HTR-8/SVneo (cell line): ENCODE measurements at regions not wholly inside any gene's neighbourhood (a gene's known extent, or its start where the extent isn't known, plus 50 kb on each side); places are given as distances from the start of the nearest gene placed in this dataset.
"Not testable (repeated sequence)": the region's sequence is repeated elsewhere in the genome, so short reads cannot be mapped to it uniquely, and the experiment has no call there.

Experiments used
- DNase-seq: peaks from one replicate; pipeline ENCODE4 v3.0.0; 2011; ENCODE audit warnings: low spot score, mixed read lengths; ENCODE audit not compliant: insufficient read length
- FAIRE-seq: peaks from 2 replicates; lab custom pipeline; 2011; peaks lifted over from hg19 to GRCh38; lab: Jason Lieb, UNC

DNA sequence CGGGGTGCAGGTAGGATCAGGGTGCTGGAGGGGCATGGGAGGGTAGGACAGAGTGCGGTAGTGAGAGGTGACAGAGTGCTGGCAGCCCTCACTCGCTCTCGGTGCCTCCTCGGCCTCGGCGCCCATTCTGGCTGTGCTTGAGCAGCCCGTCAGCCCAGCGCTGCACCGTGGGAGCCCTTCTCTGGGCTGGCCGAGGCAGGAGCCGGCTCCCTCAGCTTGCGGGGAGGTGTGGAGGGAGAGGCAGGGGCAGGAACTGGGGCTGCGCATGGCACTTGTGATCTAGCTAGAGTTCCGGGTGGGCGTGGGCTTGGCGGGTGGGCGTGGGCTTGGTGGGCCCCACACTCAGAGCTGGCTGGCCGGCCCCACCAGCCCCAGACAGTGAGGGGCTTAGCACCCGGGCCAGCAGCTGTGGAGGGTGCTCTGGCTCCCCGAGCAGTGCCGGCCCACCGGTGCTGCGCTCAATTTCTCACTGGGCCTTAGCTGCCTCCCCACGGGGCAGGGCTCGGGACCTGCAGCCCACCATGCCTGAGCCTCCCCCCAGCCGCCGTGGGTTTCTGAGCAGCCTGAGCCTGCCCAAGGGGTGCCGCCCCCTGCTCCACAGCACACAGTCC, 112.8 kb upstream of the DUSP22 start:
- DNase-seq (no peak), FAIRE-seq (no peak)

DNA sequence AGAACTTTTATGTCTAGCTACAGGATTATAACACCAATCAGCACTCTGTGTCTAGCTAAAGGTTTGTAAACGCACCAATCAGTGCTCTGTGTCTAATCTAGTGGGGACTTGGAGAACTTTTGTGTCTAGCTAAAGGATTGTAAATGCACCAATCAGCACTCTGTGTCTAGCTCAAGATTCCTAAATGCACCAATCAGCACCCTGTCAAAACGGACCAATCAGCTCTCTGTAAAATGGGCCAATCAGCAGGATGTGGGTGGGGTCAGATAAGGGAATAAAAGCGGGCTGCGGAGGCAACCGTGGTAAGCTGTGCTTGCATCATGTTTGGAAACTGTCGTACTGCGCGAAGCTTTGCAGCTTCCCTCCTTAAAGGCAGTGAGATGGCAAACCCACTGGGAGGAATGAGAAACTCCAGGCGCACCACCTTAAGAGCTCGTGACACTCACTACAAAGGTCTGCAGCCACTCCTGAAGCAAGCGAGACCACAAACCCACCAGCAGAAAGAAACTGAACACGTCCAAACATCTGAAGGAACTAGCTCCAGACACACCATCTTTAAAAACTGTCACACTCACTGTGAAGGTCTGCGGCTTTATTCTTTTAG, 112.1 kb upstream of the DUSP22 start:
- not testable (repeated sequence) for DNase-seq, FAIRE-seq

DNA sequence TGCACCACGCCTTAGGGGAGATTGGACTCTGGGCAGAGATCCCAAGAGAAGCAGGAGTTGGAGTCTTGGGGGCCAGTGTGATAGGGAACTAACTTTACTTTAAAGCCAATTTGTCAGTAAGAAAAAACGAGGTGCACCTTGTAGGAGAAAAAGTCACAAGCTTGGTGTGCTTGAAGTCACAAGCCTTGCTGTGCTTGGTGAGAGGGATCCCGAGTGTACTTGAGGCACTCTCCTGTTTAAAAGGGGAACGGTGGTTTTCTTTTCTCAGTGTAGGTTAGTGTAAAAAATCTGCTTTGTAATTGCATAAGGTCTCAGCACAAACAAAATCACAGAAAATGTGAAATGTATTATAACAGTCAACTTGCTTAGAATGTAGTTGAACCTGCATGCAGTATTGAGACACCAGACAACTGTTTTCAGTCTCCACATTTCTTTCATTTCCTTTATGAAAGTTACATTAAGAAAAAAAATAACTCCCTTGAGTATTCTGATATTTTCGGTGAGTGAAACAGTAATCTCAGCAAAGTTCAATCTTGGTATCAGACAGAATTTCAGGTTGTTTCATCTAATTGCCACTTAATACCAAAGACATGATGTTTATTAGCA, 111.1 kb upstream of the DUSP22 start:
- DNase-seq = no peak
- FAIRE-seq = no peak

DNA sequence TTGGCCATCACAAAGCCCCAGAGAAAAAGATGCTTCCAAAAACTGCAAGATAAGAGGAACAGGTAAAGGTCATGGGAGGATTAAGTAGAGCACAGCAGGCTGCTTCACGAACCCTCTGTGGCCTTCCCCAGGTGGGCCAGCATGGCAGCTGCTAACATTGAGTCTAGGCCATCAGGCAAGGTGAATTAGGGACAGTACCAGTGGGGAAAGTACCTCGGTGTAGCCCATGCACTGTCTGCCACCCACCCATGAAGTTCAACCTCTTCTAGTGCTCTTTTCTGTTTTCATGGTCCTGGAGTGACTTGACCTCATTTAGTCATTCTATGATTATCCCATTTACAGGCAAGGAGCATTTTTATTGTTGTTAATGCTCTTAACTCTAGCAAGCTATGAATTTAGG, 108.6 kb upstream of the DUSP22 start:
- no peak for DNase-seq
- no peak for FAIRE-seq

DNA sequence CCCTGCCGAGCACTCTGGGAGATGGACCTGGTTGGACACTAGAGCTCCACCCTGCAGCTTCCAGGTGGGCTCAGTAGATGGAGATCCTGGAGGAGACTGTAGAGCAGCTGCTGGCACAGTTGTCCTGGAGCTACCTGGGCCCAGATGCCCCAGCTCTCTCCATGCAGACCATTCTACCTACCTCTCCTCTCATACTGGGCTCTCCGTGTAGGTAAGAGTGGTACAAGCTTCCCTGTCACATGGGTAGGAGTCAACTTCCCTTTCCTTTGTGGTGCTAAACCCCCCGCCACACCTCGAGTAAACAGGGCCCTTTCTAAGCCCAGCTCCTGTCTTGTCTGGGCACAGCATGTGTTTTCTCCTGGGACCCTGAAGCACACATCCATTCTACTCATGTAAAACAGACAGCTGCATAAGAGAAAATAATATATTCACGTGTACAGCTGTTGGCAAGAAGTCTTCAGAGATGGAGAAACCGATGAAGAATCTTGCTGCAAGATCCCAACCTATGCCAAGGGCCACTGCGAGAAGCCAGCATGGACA, 108.1 kb upstream of the DUSP22 start:
- FAIRE-seq (no peak), DNase-seq (no peak)

DNA sequence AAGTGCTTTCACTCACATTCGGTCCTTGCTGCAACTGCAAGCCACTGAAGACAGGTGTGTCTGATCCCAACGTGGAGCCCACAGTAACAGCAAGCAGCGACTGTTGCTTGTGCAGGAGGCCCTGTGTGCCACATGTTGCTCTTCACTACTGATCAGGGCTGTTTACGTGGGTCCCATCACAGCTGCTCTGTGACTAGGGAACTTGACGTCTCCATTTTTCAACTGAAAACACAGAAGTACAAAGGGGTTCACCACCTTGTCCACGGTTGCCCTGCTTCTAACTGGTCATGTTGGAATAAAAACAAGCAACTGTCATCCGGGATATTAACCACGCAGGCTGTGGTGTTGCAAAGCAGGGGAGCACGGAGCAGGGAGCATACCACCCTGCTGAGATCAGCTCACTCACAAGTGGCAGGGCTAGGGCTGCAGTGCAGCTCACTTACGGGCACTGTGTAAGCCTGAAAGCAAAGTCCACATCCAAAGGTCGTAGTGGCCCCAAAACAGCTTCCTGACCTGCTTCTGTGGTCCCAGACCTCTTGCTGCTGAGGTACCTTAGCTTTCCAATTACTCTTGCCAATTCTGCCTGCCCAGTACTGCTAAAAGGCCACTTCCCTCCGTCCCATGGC, 105.8 kb upstream of the DUSP22 start:
- FAIRE-seq (no peak), DNase-seq (no peak)

DNA sequence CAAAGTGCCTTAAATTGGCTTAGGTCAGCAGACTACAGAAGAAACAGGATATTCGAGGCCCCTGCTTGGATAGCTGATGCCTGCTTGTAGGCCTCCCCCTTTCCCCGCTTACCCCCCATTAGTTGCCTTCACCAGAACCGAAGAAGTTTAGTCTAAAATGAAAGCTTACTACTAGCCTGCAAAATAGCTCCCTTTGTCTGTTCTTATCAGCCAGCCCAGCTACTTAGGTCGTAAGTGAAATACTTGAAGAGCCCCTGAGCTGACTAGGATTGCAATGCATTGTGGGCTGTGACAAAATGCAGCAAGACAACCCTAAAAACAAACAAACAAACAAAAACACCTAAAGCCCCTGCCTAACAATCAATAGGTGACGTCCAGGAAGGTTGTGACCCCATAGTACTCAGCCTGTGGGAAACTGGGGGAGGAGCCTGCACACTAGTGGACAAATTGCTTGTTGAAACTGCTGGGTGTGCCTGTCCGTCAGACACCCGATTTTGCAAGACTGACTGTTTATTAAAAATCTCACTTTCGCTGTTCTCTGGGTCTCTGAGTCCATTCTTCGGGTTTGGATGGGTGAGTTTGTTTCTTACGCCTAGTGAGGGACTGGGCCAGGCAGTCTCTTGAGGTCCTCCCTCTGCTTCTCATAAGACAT, 105.0 kb upstream of the DUSP22 start:
- no peak for FAIRE-seq
- no peak for DNase-seq

DNA sequence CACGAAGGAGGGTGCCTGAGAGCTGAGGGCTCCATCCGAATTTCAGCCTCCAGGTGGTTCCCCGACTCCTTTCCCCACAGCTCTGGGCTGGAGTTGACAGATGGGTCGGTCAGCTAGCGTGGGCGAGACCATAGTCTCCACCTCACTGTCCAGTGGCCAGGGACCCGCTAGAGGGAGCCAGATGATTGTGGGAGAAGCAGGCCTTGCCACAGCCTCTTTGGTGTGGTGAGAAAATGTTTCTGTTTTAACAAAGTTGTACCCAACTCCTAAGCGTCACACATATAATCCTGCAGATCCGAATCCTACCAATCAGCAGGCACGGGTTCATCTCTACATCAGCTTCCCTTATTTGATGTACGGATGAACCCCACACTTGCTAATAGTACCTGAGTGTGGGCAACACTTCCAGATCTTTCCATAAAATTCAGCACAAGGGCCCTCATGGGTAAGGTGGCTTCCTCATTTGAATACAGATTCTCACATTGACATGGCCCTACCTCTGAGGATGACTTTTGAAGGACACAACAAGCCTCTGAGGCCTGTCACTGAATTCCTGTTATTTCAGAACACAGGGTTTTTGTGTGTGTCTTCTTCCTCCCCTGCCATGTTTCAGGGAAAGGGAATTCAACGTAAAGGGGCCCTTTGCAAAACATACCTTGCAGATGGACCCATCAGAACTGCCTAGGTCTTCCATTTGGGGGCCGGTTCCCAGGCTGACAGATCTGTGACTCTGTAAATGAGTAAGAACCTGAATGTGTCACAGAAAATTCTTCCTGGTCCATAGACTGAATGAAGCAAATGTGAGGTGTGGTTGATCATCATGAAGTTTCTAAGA, 103.2 kb upstream of the DUSP22 start:
- FAIRE-seq (no peak), DNase-seq (peak; percentile 87)

DNA sequence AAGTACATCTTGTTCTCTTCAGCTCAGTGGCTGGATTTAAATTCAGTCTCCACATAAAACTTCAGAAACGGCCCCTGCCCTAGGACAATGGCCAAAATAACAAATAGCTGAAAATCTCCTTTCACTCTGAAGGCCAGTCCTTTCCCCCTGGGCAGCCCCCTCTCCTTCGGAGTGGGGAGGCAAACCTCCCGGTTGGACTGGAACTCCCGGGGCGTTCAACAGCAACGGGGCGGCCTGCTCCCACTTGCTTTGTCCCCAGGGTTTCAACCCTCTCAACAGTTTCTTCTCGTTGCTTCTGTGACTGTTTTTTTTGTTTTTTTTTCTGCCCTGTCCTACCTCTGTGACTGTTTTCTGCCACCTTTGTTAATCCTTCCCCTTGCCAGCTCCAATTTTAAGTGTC, 102.6 kb upstream of the DUSP22 start:
- no peak for FAIRE-seq
- DNase-seq = no peak

DNA sequence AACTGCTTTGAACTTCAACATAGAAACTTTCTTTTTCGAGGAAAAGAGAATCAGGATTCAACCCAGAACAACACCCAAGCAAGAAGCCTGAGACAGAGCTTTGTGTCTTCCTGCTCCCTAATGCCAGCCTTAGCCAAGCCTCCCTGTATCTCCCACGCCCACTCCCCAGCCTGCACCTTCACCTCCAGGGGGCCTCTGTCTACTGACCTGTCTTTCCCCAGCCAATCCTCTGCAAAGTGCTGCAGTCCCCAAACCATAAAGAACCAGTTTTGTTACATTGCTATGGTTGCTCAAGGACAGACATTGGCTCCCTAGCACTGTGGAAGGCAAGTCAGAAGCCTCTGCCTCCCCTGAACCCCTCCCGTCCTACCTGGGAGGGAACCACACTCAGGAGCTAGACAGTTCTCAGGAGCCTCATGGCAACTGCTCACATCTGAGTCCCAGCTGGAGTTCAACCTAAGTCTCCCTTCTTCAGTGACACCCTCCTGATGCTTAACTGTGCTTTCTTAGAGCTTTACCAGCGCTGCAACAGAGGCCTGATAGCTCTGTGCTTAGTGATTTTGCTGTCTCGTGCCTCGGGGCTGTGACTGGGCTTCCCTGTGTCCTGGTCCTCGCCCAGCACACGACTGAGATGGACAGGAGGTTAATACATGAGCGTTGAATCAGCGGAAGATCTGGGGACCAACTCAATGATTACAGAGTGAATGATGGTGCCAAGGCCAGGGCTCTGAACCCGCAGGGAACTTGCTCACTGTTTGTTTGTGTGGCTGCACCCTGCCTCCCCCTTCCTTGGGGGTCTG, 101.5 kb upstream of the DUSP22 start:
- FAIRE-seq (no peak), DNase-seq (no peak)

DNA sequence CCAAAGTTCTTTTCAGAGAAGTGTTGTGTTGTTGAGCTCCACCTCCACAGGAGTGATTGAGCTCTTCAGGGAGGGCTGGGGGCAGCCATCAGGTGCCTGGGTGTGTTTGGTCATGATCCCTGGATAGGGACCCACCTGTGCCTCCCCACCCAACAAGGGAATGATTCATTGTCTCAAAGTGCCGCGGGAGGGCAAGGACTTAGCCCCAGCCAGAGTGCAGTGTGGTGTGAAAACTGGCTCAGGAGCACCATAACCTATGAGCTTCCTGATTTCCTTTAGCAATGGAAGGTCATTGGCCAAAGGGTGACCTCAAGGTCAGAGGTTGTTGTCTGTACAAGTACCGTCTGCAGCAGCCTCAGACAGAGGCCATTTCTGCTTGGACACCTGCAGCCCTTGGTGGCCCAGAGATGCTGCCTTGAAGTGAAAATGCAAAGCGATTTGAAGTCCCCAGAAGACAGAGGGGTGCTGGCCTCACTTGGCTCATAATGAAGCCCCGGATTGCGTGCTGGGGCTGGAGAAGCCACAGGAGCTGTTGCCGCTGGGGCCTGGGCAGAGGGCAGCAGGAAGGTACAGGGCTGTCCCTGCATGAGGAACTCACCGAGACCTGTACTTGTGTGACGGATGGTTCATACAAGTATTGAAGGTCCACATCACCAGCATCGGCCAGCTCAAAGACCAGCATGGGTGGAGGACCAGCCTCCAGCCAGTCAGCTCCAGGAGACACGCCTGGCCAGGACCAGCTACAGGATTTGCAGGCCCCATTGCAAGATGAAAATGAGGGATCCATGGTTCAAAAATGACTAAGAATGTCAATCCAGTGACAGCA, 100.6 kb upstream of the DUSP22 start:
- no peak for FAIRE-seq
- no peak for DNase-seq

DNA sequence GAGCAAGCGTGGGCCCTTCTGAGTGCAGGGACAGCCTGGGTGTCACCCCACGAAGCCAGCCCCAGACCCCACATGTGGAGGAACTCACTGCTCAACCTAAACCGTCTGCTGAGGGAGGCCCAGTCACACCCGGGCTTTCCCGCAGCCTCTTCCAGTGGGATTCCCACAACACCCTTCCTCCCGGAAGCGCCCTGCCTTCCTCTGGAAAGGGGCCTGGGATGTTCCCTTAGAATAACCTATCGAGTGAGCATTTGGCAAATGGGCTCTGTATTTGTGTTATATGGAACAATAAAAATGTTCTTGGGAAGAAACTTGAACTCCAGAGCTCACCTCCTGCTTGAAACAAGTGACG, 100.0 kb upstream of the DUSP22 start:
- no peak for FAIRE-seq

DNA sequence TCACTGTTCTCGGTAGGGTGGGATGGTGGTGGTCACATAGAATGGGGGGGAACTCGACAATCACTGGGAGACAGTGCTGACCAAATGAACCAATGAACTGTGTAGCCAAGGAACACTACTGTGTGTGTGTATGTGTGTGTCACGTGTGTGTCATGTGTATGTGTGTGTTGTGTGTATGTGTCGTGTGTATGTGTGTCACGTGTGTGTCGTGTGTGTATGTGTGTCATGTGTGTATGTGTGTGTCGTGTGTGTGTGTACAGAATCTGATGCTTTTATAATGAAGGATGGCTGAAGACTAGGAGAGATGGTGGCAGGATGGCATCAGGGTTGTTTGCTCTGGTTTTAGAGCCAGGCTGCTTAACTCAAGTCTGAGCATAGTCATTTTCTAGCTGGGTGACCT, 99.1 kb upstream of the DUSP22 start:
- FAIRE-seq = peak; percentile 95
- no peak for DNase-seq

More for the DNA sequence above, 100.0 kb upstream of the DUSP22 start:
- no peak for DNase-seq

DNA sequence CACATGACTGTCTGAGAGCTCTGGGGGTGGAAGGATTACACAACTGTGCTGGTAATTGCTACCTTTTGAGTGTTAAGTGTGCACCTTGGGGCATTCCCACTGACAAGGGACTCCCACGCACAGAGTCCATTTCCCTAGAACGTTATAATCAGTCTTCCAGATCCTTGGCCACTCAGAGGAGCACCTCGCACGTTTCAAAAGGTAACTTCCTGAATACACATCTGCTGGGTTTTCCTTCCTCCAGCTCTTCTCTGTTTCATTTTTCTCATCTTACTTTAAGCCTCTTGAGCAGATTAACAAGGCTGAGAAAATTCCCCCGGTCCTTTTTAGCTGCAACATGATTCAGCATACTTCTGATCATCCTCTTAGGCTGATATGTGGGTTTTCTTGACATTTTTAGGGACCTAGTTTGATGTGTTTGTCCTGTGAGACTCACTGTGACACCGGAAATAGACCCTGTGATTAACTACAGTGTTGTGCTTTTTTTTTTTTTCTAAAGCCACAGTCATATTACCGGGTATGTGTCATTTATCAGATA, 98.4 kb upstream of the DUSP22 start:
- no peak for DNase-seq
- no peak for FAIRE-seq

DNA sequence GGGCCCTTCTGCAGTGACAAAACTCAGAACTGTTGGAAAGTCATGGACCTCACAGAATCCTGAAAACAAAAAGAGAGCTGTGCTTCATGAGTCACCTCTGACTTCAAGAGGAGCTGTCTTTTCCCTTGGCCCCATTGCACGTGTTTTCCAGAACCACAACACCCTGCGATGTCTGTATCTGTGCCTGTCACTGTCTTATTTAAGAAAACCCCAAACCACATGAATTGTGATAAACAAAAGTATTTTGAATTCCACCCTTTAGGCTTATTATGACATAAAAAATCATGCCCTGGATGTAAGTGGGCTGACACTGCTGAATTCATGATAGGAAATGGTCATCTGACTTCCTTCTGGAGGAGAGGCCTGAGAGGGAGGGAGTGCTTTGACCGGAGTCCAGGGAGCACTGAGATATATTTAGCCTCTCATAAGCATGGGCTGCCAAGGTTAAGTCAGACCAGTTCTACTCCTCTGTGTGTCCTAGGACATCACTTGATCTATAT, 96.4 kb upstream of the DUSP22 start:
- no peak for FAIRE-seq
- no peak for DNase-seq

DNA sequence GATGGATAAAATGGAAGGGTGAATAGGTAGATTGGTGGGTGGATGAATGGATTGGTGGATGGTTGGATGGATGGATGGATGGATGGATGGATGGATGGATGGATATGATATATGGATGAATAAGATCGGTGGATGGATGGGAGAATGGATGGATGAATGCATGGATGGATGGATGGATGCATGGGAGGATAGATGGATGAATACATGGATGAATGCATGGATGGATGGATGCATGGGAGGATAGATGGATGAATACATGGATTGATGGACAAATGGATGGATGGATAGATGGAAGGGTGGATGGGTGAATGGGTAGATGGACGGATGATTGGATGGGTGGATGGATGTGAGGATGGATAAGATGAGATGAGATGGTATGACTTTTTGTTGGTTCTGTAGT, 95.7 kb upstream of the DUSP22 start:
- DNase-seq (no peak), FAIRE-seq (no peak)

DNA sequence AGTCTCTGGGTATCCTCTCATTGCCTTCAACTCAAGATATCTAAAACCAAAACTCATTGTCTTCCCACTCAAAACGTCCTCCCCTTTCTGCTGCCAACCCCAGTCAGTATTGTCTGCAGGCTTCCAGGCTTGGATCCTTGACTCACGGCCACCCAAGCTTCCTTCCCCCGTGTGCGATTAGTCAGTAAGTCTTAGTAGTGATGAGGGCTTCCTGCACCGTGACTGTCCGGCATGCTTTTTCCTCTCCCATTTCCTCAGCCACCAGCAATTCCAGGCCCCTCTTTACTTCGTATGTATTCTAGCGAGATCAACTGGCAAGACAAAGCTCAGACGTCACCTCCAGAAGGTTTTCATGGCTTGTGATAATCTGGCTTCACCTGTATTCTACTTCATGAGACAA, 88.6 kb upstream of the DUSP22 start:
- no peak for FAIRE-seq
- DNase-seq = no peak

DNA sequence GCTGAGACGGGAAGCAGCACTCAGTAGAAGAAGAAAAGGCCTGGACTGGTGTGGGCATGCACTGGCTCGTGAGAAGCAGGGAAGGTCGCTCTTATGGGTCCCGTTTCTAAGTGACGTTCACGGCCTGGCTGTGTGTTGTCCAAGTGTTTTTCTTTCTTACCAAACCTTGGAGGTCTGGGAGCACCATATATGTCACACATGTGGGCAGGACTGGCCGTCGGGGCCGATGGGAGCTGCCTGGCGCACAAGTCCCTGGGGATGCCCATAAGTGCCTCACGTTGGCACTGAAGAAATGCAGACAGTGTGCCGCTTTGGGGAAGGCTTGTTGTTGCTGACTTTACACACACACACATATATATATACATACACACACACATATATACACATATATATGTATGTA, 86.0 kb upstream of the DUSP22 start:
- no peak for DNase-seq
- FAIRE-seq = no peak
